SHP77 treated with DMSO at 0.1 percent for 48 hours (cell line): ENCODE measurements at regions not wholly inside any gene's neighbourhood (a gene's known extent, or its start where the extent isn't known, plus 50 kb on each side); places are given as distances from the start of the nearest gene placed in this dataset.

Experiments
- DNase-seq: peaks from one replicate; lab custom pipeline; 2025; lab: John Stamatoyannopoulos, UW

DNA sequence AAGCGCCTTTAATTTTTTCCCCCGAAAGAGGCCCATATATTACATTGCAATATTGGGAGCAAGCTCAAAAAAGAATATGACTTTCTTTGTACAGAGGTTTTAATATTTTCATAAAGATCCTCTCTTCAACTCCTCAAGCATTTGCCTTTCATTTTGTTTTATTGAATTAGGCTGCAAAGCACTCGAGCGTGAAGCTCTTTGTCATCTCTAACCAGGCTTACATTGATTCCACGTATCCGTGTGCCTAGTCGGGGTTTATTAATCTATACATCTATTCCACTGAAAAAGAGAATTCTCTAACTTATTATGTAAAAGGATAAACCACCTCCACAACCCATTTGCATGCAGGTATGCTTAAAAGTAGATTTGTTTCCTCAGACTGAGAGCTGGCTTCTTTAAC lies 234.8 kb upstream of the TMPO start:
- DNase-seq = no peak

DNA sequence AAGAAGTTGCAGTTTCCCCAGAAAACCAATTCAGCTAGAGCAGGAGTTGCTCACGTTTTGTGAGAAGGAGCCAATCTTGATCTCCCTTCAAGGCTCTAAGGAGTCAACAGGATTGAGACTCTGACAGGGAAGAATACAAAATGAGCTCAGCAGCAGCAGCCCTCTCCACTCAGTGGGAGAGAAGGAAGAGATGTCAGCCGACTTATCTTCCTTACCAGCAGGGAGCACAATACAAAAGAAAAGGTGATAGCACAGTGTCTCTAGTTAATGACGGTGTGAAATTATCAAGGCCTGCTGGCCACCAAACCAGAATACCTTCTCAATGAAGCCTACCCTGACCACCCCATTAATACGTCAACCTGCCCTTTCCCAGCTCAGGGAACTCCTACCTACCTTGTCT lies 223.6 kb upstream of the TMPO start:
- no peak for DNase-seq

DNA sequence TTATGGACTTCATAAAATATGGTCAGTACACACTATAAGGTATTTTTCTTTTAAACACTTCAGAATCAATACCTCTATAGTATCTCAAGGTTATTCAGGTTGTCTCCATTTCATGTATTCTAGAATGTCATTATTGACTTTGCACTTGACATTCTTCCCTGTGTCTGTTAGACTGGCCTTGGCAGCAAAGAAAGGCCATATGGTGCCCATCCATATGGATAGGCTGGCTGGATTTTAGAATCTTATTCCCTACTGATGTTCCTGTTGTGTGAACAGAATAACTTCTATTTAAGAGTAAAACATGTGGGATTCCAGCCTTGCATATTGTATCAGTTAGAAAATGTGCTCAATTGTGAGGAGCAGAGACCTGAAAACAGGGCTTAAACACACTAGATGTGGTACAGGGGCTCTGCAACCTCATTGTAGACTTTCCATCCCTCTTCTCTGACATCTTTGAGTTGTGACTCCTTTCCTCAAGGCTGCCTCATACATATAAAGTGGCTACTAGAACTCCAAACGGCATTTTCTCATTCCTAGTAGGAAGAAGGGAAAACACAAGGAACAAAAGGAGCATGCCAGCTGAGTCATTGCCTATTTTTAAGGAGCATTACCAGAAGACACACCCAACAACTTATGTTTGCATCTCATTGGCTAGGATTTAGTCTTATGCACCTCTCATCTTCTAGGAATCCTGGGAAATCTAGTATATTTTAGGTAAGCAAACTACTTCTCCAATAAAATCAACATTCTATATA lies 221.2 kb upstream of the TMPO start:
- no peak for DNase-seq

DNA sequence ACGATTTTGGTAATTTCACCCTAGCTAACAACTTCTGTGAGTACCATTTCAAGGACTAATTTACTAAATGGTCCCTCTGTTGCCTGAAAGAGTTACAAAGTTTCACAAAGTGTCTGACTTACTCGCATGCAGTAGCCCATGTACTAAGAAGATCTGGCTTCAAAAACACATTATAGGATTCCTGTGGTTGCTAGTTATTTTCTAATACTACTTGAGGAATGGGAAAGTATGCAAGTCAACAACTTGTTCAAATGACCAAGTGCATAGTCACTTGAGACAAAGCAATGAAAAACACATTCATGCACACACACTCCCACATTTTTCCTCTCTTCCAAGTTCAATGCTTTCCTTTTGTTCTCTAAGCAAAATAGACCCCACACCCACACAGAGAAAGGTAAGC lies 219.7 kb upstream of the TMPO start:
- DNase-seq = no peak

DNA sequence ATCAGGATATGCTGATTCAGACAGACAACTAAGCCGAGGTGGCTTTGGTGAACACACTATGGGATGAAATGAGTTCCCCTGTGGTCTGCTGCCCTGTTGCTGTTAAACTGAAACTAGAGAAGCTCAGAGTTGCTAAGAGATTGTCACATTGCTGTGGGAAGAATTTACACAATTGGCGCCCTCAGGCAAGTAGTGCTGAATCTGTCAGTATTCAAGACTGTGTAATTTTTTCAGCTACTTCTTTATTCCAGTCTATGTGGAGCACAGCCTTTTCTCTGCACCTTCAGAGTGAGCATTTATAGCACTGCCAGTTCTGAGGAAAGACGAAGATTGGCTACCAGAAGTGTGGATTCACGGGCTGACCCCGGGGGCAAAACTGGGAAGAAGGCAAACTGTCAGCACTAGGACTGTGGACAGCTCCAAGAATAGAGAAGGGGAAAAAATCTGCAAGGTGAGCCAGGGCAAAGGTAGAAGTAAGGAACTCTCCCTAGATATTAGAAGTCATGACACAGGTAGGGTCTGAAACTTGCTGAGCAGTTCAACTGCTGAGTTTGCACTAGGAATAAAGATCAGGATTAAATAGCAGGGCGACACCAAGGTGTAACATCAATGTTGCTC lies 218.8 kb upstream of the TMPO start:
- DNase-seq = no peak

DNA sequence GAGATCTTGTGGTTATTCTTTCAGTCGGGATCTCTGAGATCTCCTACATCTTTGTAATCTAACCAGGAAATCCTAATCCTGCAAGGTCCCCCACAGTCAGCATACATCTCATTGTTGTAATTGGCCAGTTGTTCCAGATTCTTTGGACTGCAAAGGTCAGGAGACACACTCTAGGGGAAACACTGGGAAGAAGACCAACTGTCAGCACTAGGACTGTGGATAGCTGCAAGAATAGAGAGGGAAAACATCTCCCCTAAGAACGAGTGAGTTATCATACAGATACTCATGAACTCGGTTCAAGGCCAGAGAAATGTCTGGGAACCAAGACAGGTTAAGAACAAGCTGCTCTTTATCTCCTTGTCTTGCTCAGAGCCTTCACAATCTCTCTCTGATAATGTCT lies 217.9 kb upstream of the TMPO start:
- no peak for DNase-seq

DNA sequence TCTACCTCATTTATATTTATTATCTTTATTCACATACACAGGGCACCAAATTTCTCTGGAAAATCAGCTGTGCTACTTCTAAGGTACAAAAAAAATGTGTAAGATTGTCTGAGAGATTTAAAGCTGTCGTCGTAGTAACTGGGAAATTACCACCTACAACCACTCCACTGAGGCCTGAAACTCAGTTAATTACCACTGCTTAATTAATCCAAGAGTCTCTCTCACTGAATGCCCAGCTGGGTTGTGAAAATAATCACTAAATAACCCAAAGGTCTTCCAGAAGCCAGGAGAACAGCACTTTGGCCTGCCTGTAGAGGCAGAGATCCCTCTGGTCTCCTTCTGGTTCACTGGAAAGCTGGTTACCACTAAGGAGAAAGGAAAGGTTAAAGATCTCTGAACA lies 207.2 kb upstream of the TMPO start:
- DNase-seq = no peak

DNA sequence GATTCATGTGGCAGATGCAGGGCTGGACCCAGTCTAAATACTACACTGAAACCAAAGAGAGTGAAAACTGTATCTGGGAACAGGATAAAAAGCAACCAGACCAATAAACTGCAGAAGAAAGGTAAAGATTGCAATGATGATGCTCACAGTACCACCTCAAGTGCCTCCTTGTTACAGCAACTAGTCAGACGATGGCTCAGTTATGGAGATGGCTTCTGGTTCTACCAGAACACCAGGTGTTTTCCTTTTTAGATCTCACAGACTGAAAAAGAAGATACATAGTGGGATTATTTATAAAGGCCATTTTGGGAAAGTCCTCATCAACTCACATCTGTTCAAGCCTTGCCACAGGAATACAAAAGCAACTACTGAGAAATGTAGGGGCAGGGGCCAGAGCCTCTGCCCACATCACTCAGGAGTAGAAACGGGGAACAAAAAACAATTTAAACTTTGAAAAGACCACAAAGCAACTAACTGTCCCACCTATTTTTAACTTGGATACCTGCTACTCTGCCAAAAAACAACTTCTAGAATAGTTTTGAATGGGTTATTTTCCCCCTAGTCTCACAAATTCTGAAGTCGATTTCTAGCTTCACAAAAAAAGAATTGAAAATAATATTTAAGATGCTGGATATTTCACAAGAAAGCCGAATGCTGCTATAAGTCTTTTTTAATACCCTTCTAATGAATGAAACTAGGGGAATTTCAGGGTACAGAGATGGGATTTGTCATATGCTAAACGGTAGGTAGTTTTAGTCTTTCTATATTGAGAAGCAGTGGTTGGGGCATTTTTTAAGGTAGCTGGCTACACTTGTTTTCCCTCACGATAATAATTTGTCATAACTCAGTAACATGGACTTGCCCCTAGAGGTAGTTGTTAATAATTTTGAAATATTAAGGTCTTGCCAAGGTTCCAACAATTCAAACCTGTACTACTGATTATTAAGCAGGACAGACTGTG lies 197.2 kb upstream of the TMPO start:
- no peak for DNase-seq

DNA sequence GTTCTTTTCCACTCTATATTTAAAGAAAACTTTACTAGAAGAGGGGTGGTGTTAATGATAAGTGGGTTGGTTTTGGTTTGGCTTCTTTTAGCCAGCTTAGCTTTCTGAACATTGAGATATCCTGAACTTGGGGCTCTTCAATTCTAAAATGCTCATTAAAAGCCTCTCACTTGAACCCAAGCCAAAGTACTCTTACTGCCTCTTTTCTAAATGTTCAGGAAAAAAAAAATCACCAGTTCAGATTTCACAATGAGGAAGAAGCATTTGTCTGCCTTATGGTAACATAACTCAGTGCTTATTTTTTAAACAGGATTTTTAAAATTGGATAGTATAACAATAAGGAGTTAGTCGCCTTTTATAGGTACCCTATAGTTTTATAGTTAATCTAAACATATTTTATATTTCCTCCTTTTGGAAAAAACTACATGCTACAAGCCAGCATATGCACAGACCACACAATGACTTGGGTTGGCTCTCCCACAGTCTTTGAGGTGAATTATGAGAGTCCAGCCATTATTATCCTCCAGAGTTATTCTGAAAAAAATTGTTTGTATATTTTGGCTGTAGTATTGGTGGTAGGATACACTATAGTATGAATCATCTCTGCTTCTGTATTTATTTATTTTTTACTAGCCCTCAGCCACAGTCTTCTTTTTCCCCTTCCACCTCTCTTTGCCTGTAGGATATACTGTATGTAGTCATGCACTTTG lies 195.5 kb upstream of the TMPO start:
- no peak for DNase-seq

DNA sequence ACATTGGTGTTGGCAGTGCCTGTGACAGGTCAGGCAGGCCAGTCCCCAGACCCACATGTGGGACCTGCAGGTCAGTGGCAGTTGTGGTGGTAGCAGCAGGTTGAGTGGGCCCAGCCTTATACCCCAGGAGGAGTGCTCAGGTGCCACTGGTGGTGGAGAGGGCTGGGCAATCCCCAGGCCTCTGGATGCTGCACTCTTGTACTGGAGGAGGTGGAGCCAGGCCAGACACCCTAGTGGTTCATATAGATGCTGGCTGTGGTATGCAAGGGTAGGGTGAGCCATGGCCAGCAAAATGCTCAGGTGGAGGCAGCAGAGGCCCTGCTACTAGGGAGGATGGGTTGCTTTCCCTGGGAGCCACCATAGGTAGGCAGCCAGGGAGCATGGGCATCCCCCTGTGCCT lies 190.4 kb upstream of the TMPO start:
- no peak for DNase-seq

DNA sequence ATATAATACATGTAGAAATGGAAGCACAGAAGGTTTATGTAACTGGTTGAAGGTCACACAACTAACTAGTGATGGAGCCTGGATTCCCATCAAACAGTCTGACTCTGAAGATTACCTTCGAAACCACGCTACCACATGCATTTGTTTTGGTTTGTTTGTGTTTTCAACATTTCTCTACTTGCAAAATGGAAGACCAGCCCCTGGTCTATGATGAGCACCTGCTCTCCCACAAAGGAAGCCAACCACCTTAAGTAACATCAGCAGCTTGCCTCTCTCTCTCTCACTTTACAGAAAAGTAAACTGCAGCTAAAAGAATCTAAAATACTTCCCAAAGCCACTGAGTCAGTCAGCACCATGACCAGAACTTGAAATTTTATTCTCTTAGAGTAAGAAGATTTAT lies 186.9 kb upstream of the TMPO start:
- DNase-seq = no peak

DNA sequence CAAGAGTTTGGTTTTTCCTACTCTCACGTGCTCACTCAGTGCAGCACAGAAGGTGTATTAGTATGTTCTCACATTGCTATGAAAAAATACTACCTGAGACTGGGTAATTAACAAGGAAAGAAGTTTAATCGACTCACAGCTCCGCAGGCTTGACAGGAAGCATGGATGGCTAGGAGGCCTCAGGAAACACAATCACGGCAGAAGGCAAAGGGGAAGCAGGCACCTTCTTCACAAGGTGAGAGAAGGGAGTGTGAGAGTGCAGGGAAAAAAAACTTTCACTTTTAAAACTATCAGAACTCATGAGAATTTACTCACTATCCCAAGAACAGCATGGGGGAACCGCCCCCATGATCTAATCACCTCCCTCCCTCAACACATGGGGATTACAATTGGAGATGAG lies 185.8 kb upstream of the TMPO start:
- no peak for DNase-seq

DNA sequence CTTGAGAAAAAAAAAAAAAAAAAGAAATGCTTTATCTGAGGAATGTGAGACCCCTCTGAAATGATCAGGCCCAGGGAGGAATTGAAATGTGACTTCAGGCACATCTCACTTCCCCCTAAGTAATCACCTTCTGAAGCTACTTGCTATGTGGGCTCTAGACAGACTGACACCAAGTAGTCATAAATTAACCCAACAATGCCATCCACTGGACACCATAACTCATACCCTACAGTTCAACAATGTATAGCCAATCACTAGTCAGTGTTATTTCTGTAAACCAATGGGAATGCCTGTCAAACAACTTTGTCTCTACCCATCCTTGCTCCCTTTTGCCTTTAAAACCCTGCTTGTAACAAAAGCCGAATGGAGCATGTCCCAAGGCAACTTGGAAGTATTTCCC lies 182.7 kb upstream of the TMPO start:
- no peak for DNase-seq

DNA sequence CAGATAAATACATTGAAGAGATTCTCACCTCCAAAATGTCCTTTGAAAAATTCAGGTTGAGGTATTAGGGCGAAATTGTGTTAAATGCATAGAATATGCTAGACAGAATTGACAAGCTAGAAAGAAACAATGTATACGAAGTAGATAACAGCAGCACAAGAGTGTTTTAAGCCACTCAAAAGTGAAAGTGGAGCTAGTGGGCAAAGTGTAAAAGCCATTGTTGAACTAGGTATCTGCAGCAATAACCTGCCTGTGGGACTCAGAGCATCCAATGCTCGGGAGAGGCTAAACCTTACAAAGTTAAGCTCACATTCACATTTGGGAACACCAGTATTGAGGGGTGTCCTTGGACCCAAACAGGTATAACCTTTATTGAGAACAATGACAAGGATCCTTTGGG lies 180.6 kb upstream of the TMPO start:
- no peak for DNase-seq

DNA sequence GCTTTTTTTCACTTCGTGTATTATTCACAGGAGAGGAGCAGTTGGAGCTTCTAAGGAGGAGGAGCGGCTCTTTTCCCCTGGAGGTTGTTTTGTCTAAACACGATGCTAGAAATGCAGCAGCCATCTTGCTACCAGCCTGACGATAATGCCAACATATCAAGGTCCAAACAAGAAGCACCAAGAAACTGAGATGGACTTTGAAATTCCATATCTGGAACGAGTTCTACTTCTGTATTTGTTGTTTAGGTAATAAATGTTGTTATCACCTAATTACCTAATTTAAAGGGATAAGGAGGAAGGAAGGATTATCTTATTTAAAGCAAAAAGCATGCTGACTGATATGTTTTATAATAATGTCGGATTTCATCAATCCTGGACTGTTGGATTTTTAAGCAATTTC lies 174.4 kb upstream of the TMPO start:
- no peak for DNase-seq

DNA sequence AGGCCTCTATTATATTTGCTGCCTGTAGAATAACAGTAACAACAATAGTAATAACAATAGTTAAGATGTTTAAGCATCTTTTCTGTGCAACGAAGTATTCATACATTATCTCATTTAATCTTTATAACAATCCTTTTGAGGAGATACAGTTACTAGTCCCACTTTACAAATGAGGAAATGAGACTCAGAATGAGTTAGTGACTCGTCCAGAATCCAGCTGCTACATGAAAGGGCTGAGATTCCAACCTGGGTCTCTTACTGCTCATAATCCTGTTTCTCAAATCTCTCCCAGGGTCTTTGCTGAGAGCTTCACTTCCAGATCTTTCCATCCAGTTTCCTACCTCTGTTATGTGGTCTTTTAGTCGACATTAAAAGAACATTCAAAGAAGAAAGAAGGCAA lies 173.7 kb upstream of the TMPO start:
- no peak for DNase-seq

DNA sequence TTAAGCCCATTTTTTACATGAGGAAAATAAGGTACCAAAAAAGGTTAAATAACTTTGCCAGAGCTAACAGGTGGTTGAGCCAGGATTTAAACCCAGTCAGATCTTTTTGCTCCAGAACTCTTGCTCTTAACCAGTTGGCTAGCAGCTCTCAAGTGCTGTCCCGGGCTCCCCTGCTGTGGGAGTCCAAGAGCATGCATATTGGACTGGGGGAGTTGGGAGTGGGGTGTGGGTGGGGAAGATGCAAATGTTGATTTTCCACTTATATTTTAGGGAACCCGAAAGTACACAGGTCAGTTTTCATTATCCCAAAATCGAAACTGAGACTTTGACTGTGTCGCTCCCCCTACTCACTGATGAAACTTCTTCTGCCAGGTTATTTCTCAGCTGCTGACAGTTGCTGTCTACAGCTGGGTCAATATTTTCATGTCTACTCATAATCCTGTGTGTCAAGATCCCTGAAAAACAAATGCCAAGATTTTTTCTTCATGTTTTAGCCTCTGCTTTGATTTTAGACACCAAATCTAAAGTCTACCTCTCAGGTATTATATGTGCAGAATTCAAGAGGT lies 172.3 kb upstream of the TMPO start:
- DNase-seq = no peak

DNA sequence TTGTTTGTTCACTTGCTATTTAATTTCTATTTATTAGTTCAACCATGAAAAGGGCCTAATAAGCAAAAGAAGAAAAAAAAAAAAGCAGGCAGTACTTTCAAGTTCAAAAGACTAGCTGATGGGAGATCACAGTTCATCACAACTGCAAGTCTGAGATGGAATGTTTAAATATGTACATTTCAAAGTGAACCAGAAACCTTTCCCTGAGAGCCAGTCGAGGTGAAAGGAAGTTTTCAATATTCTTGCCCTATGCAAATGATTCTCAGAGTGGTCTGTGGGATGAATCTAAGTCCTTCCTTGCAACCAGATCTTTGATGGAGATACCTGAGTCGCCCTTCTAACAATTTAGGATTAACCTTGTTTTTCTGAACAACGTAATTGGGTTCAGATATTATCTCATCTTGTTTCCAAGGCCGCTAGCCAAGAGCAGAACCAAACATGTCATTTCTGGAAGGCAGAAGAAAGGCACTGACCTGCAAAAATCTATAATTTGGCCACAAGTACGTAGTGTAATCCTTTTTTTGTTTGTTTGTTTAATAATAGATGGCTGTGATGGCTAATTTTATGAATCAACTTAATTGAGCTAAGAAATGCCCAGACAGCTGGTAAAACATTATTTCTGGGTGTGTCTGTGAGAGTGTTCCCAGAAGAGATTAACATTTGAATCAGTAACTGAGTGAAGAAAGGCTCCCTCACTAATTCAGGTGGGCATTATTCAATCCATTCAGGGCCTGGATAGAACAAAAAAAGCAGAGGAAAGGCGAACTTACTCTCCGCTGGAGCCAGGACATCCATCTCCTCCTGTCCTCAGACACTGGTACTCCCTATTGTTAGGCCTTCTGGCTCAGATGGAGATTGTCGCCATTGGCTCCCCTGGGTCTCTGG lies 171.1 kb upstream of the TMPO start:
- DNase-seq = no peak

DNA sequence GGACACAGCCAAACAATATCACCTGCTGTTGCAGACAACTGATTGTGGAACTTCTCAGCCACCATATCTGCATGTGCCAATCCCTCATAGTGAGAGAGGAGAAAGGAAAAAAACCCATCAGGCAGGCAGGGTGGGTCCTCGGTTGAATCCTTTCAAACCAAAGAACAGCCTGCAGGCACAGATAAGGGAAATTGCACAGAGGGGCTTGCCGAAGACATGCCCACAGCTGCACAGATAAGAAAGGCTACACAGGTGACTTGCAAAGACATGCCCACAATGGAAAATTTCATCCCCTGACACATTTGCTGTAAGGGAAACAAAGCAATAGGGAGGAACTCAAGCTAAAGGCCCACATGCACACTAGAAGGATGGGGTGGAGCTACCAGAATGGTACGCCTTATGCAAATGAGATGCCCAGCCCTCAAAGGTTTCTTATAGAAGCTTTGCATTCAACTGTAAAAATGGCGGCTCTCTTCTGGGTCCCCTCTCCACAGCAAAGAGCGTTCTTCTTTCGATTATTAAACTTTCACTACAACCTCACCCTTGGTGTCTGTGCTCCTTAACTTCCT lies 170.0 kb upstream of the TMPO start:
- no peak for DNase-seq

DNA sequence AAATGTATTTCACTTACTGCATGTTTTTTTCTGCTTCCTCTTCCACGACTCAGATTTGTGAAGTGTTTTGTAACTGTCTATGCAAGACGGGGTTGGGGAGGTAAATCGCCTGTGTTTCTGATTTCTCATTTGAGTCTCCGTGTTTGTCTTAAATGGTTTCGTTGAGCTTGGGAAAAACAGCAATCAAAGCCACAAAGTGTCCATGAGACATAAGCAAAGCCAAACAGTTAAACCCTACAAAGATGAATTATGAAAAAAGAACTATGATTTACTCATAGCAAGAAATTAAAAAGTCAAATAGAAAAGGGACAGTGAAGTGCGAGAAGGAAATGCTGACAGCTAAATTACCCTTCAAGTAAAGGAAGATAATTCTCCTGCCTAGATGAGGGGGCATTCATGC lies 164.3 kb upstream of the TMPO start:
- no peak for DNase-seq

DNA sequence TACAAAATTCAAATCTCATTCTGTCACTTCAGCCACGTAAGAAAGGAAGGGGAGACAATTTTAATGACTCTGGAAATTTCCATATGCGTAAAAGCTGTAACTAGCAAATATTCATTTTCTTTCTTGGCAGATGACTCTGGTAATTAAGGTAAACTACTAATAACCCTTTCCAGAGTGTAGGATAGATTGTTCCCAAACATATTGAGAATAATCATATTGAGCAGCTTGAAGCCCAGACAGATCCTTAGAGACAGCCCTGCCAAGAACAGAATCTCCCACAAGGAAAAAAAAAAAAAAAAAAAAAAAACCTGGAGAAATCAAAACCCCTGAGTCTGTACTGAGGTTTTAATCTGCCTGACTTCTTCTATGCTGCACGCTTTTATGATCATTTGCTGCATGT lies 163.6 kb upstream of the TMPO start:
- DNase-seq = no peak
